Stimulated activated naive CD8-positive, alpha-beta T cell treated with anti-CD3 and anti-CD28 coated beads, Interleukin-15, Interleukin-2, amounts not matched to agents 100 ng/mL and 50 ng/mL, for 24 hours (primary cell): ENCODE measurements at regions not wholly inside any gene's neighbourhood (a gene's known extent, or its start where the extent isn't known, plus 50 kb on each side); places are given as distances from the start of the nearest gene placed in this dataset.

ENCODE experiments used
- H3K27ac Mint-ChIP-seq: one replicate; pipeline ENCODE4 v1.8.0; 2021; ENCODE audit warnings: mild to moderate bottlenecking, mixed read lengths
- H3K27me3 Mint-ChIP-seq: one replicate; pipeline ENCODE4 v1.8.0; 2021; ENCODE audit warnings: mixed read lengths
- H3K36me3 Mint-ChIP-seq: one replicate; pipeline ENCODE4 v1.8.0; 2021; ENCODE audit warnings: low read depth, mixed read lengths
- H3K4me1 Mint-ChIP-seq: one replicate; pipeline ENCODE4 v1.8.0; 2021; ENCODE audit warnings: low read depth, mixed read lengths
- H3K4me3 Mint-ChIP-seq: one replicate; pipeline ENCODE4 v1.8.0; 2021; ENCODE audit warnings: mild to moderate bottlenecking, mixed read lengths
- H3K9me3 Mint-ChIP-seq: one replicate; pipeline ENCODE4 v1.8.0; 2021; ENCODE audit warnings: mixed read lengths

- peaks cover 24% of the 10 kb centered on the region for H3K27me3 Mint-ChIP-seq
- H3K9me3 Mint-ChIP-seq = no peaks in the 10 kb centered on the region
- no peaks in the 10 kb centered on the region for H3K4me1 Mint-ChIP-seq
- no peak overlapping the region for H3K4me3 Mint-ChIP-seq
- no peaks in the 10 kb centered on the region for H3K36me3 Mint-ChIP-seq
- no peak overlapping the region for H3K27ac Mint-ChIP-seq
Measured at GRCh38 chr2:236674646-236675045, 105.0 kb downstream of the ACKR3 start.

- no peaks in the 10 kb centered on the region for H3K36me3 Mint-ChIP-seq
- H3K27me3 Mint-ChIP-seq = peaks cover 24% of the 10 kb centered on the region
- H3K4me3 Mint-ChIP-seq = no peak overlapping the region
- no peaks in the 10 kb centered on the region for H3K4me1 Mint-ChIP-seq
- no peaks in the 10 kb centered on the region for H3K9me3 Mint-ChIP-seq
- no peak overlapping the region for H3K27ac Mint-ChIP-seq
Measured at GRCh38 chr2:236675051-236675450, 105.4 kb downstream of the ACKR3 start.

- H3K4me3 Mint-ChIP-seq = no peak overlapping the region
- H3K27me3 Mint-ChIP-seq = peaks cover 24% of the 10 kb centered on the region
- no peaks in the 10 kb centered on the region for H3K36me3 Mint-ChIP-seq
- no peak overlapping the region for H3K27ac Mint-ChIP-seq
- H3K9me3 Mint-ChIP-seq = no peaks in the 10 kb centered on the region
- H3K4me1 Mint-ChIP-seq = no peaks in the 10 kb centered on the region
Measured at GRCh38 chr2:236675526-236675925, 105.9 kb downstream of the ACKR3 start.

- no peaks in the 10 kb centered on the region for H3K9me3 Mint-ChIP-seq
- H3K4me1 Mint-ChIP-seq = no peaks in the 10 kb centered on the region
- H3K27ac Mint-ChIP-seq = no peak overlapping the region
- no peaks in the 10 kb centered on the region for H3K36me3 Mint-ChIP-seq
- H3K27me3 Mint-ChIP-seq = peaks cover 20% of the 10 kb centered on the region
- H3K4me3 Mint-ChIP-seq = no peak overlapping the region
Measured at GRCh38 chr2:236676136-236676873, 106.7 kb downstream of the ACKR3 start.

GRCh38 chr2:236677368-236677767 is 107.7 kb downstream of the ACKR3 start:
- Mint-ChIP-seq H3K36me3 (no peaks in the 10 kb centered on the region), H3K9me3 (no peaks in the 10 kb centered on the region), H3K27ac (no peak overlapping the region), H3K4me1 (no peaks in the 10 kb centered on the region), H3K27me3 (peaks cover 20% of the 10 kb centered on the region), H3K4me3 (no peak overlapping the region)

- Mint-ChIP-seq H3K4me1 (no peaks in the 10 kb centered on the region), H3K36me3 (no peaks in the 10 kb centered on the region), H3K9me3 (no peaks in the 10 kb centered on the region), H3K27ac (no peak overlapping the region), H3K4me3 (no peak overlapping the region), H3K27me3 (peaks cover 16% of the 10 kb centered on the region)
Measured at GRCh38 chr2:236678307-236678975, 108.8 kb downstream of the ACKR3 start.

- no peak overlapping the region for H3K27ac Mint-ChIP-seq
- H3K27me3 Mint-ChIP-seq = peaks cover 16% of the 10 kb centered on the region
- no peak overlapping the region for H3K4me3 Mint-ChIP-seq
- no peaks in the 10 kb centered on the region for H3K36me3 Mint-ChIP-seq
- no peaks in the 10 kb centered on the region for H3K9me3 Mint-ChIP-seq
- H3K4me1 Mint-ChIP-seq = no peaks in the 10 kb centered on the region
Measured at GRCh38 chr2:236679884-236680860, 110.5 kb downstream of the ACKR3 start.

GRCh38 chr2:236682651-236683422 is 113.2 kb downstream of the ACKR3 start:
- Mint-ChIP-seq H3K4me1 (no peaks in the 10 kb centered on the region), H3K27me3 (peaks cover 4% of the 10 kb centered on the region), H3K9me3 (no peaks in the 10 kb centered on the region), H3K36me3 (no peaks in the 10 kb centered on the region), H3K4me3 (no peak overlapping the region), H3K27ac (no peak overlapping the region)

- H3K4me3 Mint-ChIP-seq = no peak overlapping the region
- no peaks in the 10 kb centered on the region for H3K36me3 Mint-ChIP-seq
- H3K27me3 Mint-ChIP-seq = peaks cover 6% of the 10 kb centered on the region
- H3K27ac Mint-ChIP-seq = no peak overlapping the region
- no peaks in the 10 kb centered on the region for H3K4me1 Mint-ChIP-seq
- H3K9me3 Mint-ChIP-seq = no peaks in the 10 kb centered on the region
Measured at GRCh38 chr2:236684504-236685256, 115.1 kb downstream of the ACKR3 start.

- no peaks in the 10 kb centered on the region for H3K36me3 Mint-ChIP-seq
- no peaks in the 10 kb centered on the region for H3K4me1 Mint-ChIP-seq
- no peak overlapping the region for H3K27ac Mint-ChIP-seq
- H3K9me3 Mint-ChIP-seq = no peaks in the 10 kb centered on the region
- no peak overlapping the region for H3K4me3 Mint-ChIP-seq
- peaks cover 6% of the 10 kb centered on the region for H3K27me3 Mint-ChIP-seq
Measured at GRCh38 chr2:236685361-236685760, 115.7 kb downstream of the ACKR3 start.

GRCh38 chr2:236685979-236686520 is 116.4 kb downstream of the ACKR3 start:
- Mint-ChIP-seq H3K36me3 (no peaks in the 10 kb centered on the region), H3K4me1 (no peaks in the 10 kb centered on the region), H3K27ac (no peak overlapping the region), H3K4me3 (no peak overlapping the region), H3K27me3 (peaks cover 3% of the 10 kb centered on the region), H3K9me3 (no peaks in the 10 kb centered on the region)

GRCh38 chr2:236686561-236686960 is 116.9 kb downstream of the ACKR3 start:
- Mint-ChIP-seq H3K4me3 (no peak overlapping the region), H3K27ac (no peak overlapping the region), H3K4me1 (no peaks in the 10 kb centered on the region), H3K36me3 (no peaks in the 10 kb centered on the region), H3K9me3 (no peaks in the 10 kb centered on the region), H3K27me3 (peaks cover 3% of the 10 kb centered on the region)

- Mint-ChIP-seq H3K36me3 (no peaks in the 10 kb centered on the region), H3K27me3 (peaks cover 3% of the 10 kb centered on the region), H3K9me3 (no peaks in the 10 kb centered on the region), H3K4me3 (no peak overlapping the region), H3K4me1 (no peaks in the 10 kb centered on the region), H3K27ac (no peak overlapping the region)
Measured at GRCh38 chr2:236687296-236687965, 117.8 kb downstream of the ACKR3 start.
